ENCODE measurements at regions not wholly inside any gene's neighbourhood (a gene's known extent, or its start where the extent isn't known, plus 50 kb on each side); places are given as distances from the start of the nearest gene placed in this dataset.

DNA sequence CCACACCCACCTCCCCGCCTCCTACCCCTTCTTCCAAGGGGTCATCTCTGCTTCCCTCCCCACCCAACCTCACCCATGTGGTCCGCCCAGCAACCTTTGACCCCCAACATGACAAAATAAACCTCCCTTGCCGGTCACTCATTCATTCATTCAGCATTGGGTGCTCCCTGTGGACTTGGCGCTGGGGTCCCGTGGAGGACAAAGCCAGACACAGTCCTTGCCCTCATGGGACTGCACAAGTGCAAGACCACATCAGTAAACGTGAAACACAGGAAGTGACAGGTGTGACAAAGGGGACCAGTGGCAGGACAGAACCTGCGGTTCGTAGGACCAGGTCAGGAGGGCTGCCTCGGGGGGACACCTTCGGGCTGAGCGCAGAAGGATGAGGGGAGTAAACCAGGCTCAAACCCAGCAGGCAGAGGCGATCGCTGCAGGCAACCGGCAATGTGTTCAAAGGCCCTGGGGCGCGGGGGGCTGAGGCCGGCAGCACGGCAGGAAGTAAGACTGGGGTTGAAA is 185.4 kb downstream of the SEC14L1 start:
- no peak for DNase-seq (ENCODE audit: insufficient read length, low spot score)
- TF ChIP-seq POLR2A (IDR thresholded peaks at IDR 0.05; ENCODE audit: low read depth, low read length) = no peak
- FAIRE-seq = no peak

DNA sequence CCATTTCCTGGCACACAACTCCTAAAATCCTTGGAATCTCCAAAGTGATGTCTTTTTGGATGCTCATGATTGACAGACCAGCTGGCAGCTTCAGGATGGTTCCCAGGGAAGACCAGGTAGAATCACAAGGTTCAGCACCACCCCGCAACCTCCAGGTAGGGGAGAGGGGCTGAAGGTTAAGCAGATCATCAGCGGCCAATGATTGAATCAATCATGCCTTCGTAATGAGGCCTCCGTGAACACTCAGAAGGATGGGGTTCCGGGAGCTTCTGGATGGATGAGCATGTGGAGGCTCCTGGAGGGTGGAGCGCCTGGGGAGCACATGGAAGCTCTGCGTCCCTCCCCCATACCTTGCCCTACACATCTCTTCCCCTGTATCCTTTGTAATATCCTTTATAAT is 185.9 kb downstream of the SEC14L1 start:
- no peak for DNase-seq (ENCODE audit: insufficient read length, low spot score)

DNA sequence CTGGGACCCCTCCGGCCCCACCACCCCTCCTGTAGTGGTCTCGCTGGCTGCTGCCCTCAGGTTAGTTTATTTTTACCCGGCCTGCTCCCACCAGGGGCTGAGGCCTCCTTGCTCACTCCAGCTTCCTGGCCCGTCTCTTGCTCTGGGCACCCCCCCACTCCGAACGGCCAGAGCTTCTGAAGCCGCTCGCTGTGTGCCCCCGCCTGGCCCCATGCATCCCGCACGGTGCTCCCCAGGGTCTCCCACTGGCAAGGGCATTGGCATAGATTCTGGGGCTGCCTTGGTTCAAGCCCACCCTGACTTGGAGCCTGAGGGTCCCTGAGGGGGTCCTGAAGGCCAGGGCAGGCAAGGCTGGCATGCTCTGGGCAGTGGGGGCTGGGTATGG is 186.4 kb downstream of the SEC14L1 start:
- DNase-seq (ENCODE audit: insufficient read length, low spot score) (no peak), FAIRE-seq (no peak)
- no peak for TF ChIP-seq POLR2A (IDR thresholded peaks at IDR 0.05; ENCODE audit: low read depth, low read length)

More for the DNA sequence above, 185.9 kb downstream of the SEC14L1 start:
- no peak for TF ChIP-seq POLR2A (IDR thresholded peaks at IDR 0.05; ENCODE audit: low read depth, low read length)
- no peak for FAIRE-seq

DNA sequence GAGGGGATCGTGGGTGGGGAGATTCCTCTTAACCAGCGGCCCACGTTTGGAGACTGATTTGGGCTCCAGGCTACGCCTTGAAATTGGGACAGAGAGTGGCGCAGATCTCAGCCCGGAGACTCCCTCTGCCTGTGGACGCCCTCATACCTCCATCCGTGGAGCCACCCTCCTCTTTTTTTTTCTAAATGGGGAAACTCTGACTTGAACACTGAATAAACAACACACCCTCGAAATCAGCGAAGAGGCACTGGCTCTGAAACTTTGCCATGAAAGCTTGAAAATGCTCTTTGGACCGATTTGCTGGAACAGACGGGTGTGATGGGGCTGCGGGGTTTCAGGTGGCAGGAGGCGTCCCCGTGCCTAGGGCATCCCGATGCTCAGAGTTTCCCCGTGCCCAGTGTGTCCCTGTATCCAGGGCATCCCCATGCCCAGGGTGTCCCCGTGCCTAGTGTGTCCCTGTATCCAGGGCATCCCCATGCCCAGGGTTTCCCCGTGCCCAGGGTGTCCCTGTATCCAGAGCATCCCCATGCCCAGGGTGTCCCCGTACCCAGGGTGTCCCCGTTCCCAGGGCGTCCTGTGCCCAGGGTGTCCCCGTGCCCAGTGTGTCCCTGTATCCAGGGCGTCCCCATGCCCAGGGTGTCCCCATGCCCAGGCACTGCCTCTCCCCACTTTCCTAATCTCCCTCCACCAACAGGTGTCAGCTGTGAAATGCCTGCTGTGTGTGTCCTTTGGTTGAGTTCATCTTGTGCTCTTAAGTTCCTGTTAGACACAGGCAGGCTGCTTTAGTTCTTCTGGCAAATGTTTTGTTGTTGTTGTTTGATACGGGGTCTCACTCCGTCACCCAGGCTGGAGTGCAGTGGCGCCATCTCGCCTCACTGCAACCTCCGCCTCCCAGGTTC is 187.0 kb downstream of the SEC14L1 start:
- DNase-seq (ENCODE audit: insufficient read length, low spot score) (no peak), FAIRE-seq (no peak)
- TF ChIP-seq POLR2A (IDR thresholded peaks at IDR 0.05; ENCODE audit: low read depth, low read length) = no peak

DNA sequence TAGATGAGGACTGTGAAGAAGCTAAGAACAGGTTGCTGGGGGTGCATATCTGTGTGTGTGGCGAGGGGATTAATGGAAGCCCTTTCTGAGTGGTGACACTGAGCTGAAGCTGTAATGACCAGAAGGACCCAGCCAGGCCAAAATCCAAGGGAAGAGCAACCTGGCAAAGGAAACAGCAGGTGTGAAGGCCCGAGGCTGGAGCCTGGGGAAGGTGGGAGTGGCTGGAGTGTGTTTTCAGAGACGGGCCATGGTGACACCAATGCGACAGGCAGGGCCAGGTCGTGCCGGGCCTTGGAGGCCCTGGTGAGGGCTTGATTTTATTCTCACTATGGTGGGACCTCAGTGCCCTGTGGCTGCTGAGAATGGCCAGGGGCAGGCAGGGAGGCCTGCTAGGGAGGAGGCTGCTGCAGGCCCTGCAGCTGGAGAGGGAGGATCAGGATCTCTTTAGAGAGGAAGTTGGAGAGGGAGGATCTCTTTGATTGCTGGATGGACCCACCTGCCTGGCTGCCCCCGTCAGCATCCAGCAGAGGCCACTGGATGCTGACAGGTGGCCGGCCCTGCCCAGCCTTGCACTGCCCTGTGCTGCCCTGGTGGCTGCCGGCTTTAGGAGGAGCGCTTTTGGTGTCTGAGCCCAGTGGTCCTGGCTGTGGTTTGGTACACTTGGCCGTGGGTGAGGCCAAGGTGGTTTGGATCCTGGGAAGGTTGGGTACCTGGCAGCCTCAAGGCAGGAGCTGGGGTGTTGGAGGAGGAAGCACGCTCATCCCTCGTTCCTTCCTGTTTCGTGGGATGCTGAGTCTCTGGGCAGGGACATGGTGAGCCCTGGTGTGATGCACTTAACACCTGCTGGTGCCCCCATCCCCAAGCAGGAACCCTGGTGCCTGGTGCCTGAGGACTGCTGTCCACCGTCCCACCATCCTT is 188.3 kb downstream of the SEC14L1 start:
- FAIRE-seq (no peak), DNase-seq (ENCODE audit: insufficient read length, low spot score) (no peak)
- TF ChIP-seq POLR2A (IDR thresholded peaks at IDR 0.05; ENCODE audit: low read depth, low read length) = no peak

DNA sequence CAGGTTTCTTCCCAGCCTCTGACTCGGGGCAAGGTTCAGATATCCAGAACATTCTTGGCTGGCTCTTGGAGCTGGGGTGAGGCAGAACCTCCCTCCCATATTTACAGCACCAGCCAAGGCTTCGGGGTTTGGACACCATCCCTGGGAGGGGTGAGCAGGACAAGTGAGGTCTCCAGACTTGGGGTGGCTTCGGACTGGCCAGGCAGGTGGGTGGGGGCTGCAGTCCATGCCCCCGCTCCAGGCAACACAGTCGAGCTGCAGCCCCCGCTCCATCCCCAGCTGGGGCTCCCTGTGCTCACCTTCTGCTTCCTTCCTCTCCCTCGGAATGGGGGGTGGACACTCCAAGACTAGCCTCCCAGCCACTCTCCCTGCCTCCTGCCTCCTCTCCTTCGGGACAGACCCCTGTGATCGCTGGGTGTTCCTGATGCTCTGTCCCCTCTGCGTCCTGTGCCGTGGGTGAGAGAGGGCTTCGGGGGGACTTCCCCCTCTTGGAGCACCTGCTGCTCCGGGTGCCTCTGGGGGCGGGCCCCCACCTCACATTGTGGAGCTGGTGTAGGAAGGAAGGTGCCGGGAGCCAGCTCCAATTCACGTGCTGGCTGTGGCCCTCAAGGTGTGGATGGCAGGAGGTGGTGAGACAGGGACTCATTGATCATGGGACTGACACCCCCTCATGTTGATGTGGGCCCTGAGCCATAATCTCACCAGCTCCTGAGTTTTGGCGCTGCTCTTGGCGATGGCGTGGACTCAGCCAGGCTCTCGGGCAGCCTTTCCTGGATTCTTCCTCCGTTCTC is 189.2 kb downstream of the SEC14L1 start:
- TF ChIP-seq POLR2A (IDR thresholded peaks at IDR 0.05; ENCODE audit: low read depth, low read length) = no peak
- no peak for DNase-seq (ENCODE audit: insufficient read length, low spot score)
- no peak for FAIRE-seq

DNA sequence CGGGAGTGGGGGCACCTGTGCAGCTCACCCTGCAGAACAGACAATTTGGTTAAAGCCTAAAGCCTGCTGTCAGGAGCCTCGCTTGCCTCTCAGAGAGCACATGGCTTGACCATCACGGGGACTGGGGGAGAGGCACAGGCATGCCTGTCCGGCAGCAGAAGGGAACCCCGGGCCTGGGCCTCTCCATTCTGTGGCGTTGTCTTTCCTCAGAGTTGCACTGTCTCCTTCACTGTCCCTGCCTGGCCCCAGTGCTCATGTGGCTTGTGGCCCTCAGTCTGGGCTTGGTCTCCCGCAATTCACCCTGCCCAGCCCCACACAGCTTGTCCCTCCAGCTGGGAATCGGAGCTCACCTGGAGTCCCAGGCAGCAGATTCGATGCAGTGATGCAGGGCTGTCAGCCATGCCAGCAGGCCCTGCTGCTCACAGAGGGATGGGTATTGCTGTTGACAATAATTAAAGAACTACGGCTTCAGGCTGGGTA is 189.9 kb downstream of the SEC14L1 start:
- no peak for FAIRE-seq
- no peak for TF ChIP-seq POLR2A (IDR thresholded peaks at IDR 0.05; ENCODE audit: low read depth, low read length)
- DNase-seq (ENCODE audit: insufficient read length, low spot score) = no peak

DNA sequence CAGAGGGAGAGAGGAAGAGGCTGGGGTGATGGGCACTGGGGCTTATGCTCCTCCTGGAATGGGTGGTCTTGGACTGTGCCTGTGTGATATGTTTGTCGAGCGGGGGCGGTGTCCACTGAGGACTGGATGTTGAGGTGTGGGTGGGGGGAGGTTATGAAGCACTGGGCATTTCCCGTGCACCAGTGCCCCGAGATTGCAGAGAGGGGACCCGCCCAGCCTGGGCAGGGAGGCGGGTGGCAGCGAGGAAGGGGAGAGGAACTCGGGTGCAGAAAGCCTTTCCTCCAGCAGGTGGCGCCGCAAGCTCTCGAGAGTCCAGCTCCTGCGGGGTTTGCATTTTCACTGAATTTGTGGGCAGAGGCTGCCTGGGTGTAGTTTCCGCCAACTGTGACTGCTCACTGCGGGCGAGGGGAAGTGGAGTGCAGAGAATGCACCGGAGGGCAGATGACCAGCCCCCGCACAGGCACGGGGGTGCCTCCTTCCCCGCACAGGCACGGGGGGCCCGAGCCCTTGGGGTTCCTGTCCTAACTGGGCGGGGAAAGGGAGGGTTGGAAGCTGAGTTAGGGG is 190.6 kb downstream of the SEC14L1 start:
- TF ChIP-seq POLR2A (IDR thresholded peaks at IDR 0.05; ENCODE audit: low read depth, low read length) = no peak
- DNase-seq (ENCODE audit: insufficient read length, low spot score) (peak; percentile 77), FAIRE-seq (no peak)

DNA sequence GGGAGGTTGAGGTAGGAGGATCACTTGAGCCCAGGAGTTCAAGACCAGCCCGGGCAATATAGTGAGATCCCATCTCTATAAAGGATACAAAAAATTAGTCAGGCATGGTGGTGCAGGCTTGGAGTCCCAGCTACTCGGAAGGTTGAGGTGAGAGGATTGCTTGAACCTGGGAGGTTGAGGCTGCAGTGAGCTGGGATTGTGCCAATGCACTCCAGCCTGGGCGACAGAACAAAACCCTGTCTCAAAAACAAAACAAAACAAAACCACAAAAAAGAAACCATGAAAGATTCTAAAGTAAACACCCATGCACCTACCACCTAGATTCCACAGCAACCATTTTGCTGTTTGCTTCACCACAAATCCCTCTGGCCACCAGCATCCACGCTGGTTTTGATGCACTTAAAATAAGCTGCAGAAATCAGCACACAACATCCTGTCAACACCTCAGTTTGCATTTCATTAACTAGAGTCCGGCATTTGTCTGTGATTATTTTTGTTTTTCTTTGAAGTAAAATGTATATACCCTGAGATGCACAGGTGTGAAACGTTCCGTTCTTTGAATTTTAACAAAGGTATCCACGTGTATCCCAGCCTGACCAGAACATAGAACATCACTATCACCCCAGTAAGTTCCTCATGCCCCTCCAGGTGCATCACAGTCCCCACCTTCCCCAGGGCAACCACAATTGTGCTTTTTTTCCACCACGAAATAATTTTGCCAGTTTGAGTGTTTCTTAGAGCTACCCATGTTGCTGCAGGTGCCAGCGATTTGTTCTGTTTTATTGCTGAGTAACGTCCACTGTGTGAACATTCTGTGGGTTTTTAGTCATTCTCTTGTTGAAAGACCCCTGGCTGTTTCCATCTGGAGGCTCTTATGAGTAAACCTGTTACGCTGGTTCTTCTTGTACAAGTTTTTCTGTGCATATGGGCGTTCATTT is 191.5 kb downstream of the SEC14L1 start:
- TF ChIP-seq POLR2A (IDR thresholded peaks at IDR 0.05; ENCODE audit: low read depth, low read length) = no peak
- FAIRE-seq (no peak), DNase-seq (ENCODE audit: insufficient read length, low spot score) (no peak)

DNA sequence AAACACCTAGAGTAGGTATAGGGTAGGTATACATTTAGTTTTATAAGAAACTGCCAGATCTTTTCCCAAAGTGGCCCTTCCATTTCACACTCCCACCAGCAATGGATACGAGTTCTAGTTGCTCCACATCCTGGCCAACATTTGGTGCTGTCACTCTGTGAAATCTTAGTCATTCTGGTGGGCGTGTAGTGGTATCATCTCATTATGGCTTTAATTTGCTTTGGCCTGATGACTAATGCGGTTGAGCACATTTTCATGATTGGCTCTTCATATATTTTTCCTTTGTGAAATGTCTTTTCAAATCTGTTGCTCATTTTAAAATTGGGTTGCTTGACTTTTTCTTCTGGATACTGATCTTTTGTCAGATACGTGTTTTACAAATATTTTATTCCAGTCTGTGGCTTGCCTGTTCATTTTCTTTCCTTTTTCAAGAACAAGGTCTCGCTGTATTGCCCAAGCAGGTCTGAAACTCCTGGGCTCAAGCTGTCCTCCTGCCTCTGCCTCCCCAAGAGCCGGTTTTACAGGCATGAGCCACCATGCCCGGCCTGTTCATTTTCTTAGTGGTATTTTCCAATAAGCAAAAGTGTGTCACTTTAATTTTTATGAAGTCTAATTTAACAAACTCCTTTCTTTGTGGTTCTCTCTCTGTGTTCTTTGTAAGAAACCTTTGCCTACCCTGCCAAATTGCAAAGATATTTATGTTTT is 192.4 kb downstream of the SEC14L1 start:
- no peak for DNase-seq (ENCODE audit: insufficient read length, low spot score)
- FAIRE-seq = no peak
- no peak for TF ChIP-seq POLR2A (IDR thresholded peaks at IDR 0.05; ENCODE audit: low read depth, low read length)

DNA sequence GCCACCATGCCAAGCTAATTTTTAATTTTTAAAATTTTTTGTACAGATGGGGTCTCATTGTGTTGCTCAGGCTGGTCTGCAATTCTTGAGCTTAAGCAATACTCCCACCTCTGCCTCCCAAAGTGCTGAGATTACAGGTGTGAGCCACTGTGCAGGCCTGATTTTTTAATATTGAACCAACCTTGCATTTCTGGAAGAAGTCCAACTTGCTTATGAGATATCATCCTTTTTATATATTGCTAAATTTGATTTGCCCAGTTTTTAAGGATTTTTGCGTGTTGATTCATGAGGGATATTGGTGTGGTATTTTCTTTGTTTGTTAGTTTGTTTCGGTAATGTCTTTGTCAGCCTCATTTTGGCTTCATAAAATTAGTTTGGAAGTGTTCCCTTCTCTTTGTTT is 196.4 kb downstream of the SEC14L1 start:
- no peak for TF ChIP-seq POLR2A (IDR thresholded peaks at IDR 0.05; ENCODE audit: low read depth, low read length)
- FAIRE-seq (no peak), DNase-seq (ENCODE audit: insufficient read length, low spot score) (no peak)
